Naive thymus-derived CD4-positive, alpha-beta T cell (primary cell): ENCODE measurements at regions not wholly inside any gene's neighbourhood (a gene's known extent, or its start where the extent isn't known, plus 50 kb on each side); places are given as distances from the start of the nearest gene placed in this dataset.

Experiments used
- ATAC-seq: fragments of 150-1000 bp; cut with Tn5 transposase; 2 replicates; pipeline ENCODE4 v1.10.0; 2021; ENCODE audit warnings: mild to moderate bottlenecking, moderate library complexity
- CTCF ChIA-PET: fragments of 350-600 bp; sonication (Branson Sonifier 250); formaldehyde crosslinking; loops from one replicate; lab custom pipeline; 2021; ENCODE audit warnings: antibody characterized with exemption; lab: Charles Lee
- POLR2A ChIA-PET: fragments of 350-600 bp; sonication (Branson Sonifier 250); formaldehyde crosslinking; loops from one replicate; lab custom pipeline; 2021; ENCODE audit warnings: antibody characterized with exemption, inconsistent platforms; lab: Charles Lee
- DNase-seq, 9 donors: peaks; one replicate each; pipeline versions ENCODE4 v3.0.0 to v3.0.0-alpha.2; 2020 to 2022; ENCODE audit warnings: mixed read lengths in 1 of 9
- H3K27ac ChIP-seq: one replicate; pipeline ENCODE4 v1.7.0; 2013; ENCODE audit warnings: mild to moderate bottlenecking, low read depth, low read length, moderate library complexity
- H3K27me3 ChIP-seq, 2 donors: one replicate each; pipeline ENCODE4 v1.7.0; 2013; ENCODE audit warnings: low read length in 2 of 2, mild to moderate bottlenecking in 2 of 2, moderate library complexity in 2 of 2; ENCODE audit not compliant: control insufficient read depth in 2 of 2, insufficient read depth in 2 of 2
- H3K36me3 ChIP-seq, 3 experiments: 1 replicate in 2 of 3; 2 replicates in 1 of 3; pipeline ENCODE4 v1.7.0; 2013; ENCODE audit warnings: low read length in 3 of 3, mild to moderate bottlenecking in 3 of 3, moderate library complexity in 1 of 3; ENCODE audit not compliant: insufficient read depth in 3 of 3, control insufficient read depth in 2 of 3
- H3K4me1 ChIP-seq, 2 donors: one replicate each; pipeline ENCODE4 v1.7.0; 2013; ENCODE audit warnings: low read length in 2 of 2, mild to moderate bottlenecking in 2 of 2, moderate library complexity in 1 of 2; ENCODE audit not compliant: control insufficient read depth in 2 of 2, insufficient read depth in 2 of 2
- H3K4me3 ChIP-seq: 2 replicates; pipeline ENCODE4 v1.7.0; 2013; ENCODE audit warnings: mild to moderate bottlenecking, low read length
- H3K9me3 ChIP-seq, 3 experiments: 1 replicate in 2 of 3; 2 replicates in 1 of 3; pipeline ENCODE4 v1.7.0; 2013; ENCODE audit warnings: low read length in 3 of 3; ENCODE audit not compliant: control insufficient read depth in 2 of 3
- H3K27ac Mint-ChIP-seq, 9 donors: one replicate each; pipeline ENCODE4 v1.8.0; 2020 to 2022; ENCODE audit warnings: mixed read lengths in 9 of 9, mild to moderate bottlenecking in 8 of 9, moderate library complexity in 5 of 9, inconsistent platforms in 2 of 9
- H3K27me3 Mint-ChIP-seq, 5 donors: one replicate each; pipeline ENCODE4 v1.8.0; 2021 to 2022; ENCODE audit warnings: mixed read lengths in 5 of 5, mild to moderate bottlenecking in 1 of 5
- H3K36me3 Mint-ChIP-seq, 5 donors: one replicate each; pipeline ENCODE4 v1.8.0; 2020 to 2022; ENCODE audit warnings: mixed read lengths in 5 of 5, mild to moderate bottlenecking in 3 of 5, inconsistent platforms in 1 of 5
- H3K4me1 Mint-ChIP-seq, 7 donors: one replicate each; pipeline ENCODE4 v1.8.0; 2020 to 2022; ENCODE audit warnings: mixed read lengths in 7 of 7, mild to moderate bottlenecking in 3 of 7, inconsistent platforms in 1 of 7
- H3K4me3 Mint-ChIP-seq, 10 donors: one replicate each; pipeline ENCODE4 v1.8.0; 2020 to 2022; ENCODE audit warnings: mild to moderate bottlenecking in 10 of 10, mixed read lengths in 10 of 10, moderate library complexity in 6 of 10, inconsistent platforms in 2 of 10
- H3K9me3 Mint-ChIP-seq, 11 donors: one replicate each; pipeline ENCODE4 v1.8.0; 2020 to 2022; ENCODE audit warnings: mixed read lengths in 11 of 11, mild to moderate bottlenecking in 4 of 11, inconsistent platforms in 1 of 11, moderate library complexity in 1 of 11
- intact Hi-C, 2 donors: fragments of 100-400 bp; cut with micrococcal nuclease; formaldehyde crosslinking; loops; one replicate each; pipeline ENCODE4 v1.15.1; 2023

- DNase-seq = no peak
- H3K4me1 ChIP-seq = no peaks in the 10 kb centered on the region
- no peaks in the 10 kb centered on the region for H3K27me3 ChIP-seq
- no peak overlapping the region for H3K27ac Mint-ChIP-seq
- no peak for ATAC-seq
- no peak overlapping the region for H3K4me3 Mint-ChIP-seq
- intact Hi-C loops = no loop called here
- no peaks in the 10 kb centered on the region for H3K27me3 Mint-ChIP-seq
- H3K9me3 Mint-ChIP-seq = peaks cover under 1 to 33% (median 6%) of the 10 kb centered on the region in 11 donors
- no peaks in the 10 kb centered on the region for H3K9me3 ChIP-seq
- H3K36me3 Mint-ChIP-seq = no peaks in the 10 kb centered on the region
- H3K4me1 Mint-ChIP-seq = no peaks in the 10 kb centered on the region
- no peaks in the 10 kb centered on the region for H3K36me3 ChIP-seq
- H3K27ac ChIP-seq = no peak overlapping the region
- no peak overlapping the region for H3K4me3 ChIP-seq
- POLR2A ChIA-PET = no interaction called here
- CTCF ChIA-PET = no interaction called here
Observed at GRCh38 chr10:36717118-36717517, 408.3 kb upstream of the ANKRD30A start.

GRCh38 chr10:36716291-36716690, 409.1 kb upstream of the ANKRD30A start:
- Mint-ChIP-seq H3K4me3 (no peak overlapping the region), H3K9me3 (peaks cover 0 to 28% (median 6%) of the 10 kb centered on the region in 11 donors), H3K4me1 (no peaks in the 10 kb centered on the region), H3K27me3 (no peaks in the 10 kb centered on the region), H3K36me3 (no peaks in the 10 kb centered on the region), H3K27ac (no peak overlapping the region)
- Histone ChIP-seq H3K36me3 (no peaks in the 10 kb centered on the region), H3K4me1 (no peaks in the 10 kb centered on the region), H3K9me3 (no peaks in the 10 kb centered on the region), H3K27me3 (no peaks in the 10 kb centered on the region), H3K4me3 (no peak overlapping the region), H3K27ac (no peak overlapping the region)
- intact Hi-C loops = no loop called here
- CTCF ChIA-PET = no interaction called here
- no peak for ATAC-seq
- POLR2A ChIA-PET = no interaction called here
- DNase-seq = no peak

GRCh38 chr10:36712695-36713094, 412.7 kb upstream of the ANKRD30A start:
- intact Hi-C loops = no loop called here
- no peaks in the 10 kb centered on the region for H3K36me3 Mint-ChIP-seq
- H3K4me1 ChIP-seq = no peaks in the 10 kb centered on the region
- CTCF ChIA-PET = no interaction called here
- H3K9me3 ChIP-seq = no peaks in the 10 kb centered on the region
- H3K36me3 ChIP-seq = no peaks in the 10 kb centered on the region
- no peak overlapping the region for H3K4me3 ChIP-seq
- no peaks in the 10 kb centered on the region for H3K27me3 Mint-ChIP-seq
- DNase-seq = no peak
- POLR2A ChIA-PET = no interaction called here
- H3K27ac ChIP-seq = no peak overlapping the region
- H3K4me3 Mint-ChIP-seq = no peak overlapping the region
- H3K27me3 ChIP-seq = no peaks in the 10 kb centered on the region
- H3K4me1 Mint-ChIP-seq = no peaks in the 10 kb centered on the region
- no peak overlapping the region for H3K27ac Mint-ChIP-seq
- no peak for ATAC-seq
- H3K9me3 Mint-ChIP-seq = peaks cover 0 to 22% (median 5%) of the 10 kb centered on the region in 11 donors

GRCh38 chr10:36711361-36711760, 414.0 kb upstream of the ANKRD30A start:
- ChIA-PET POLR2A (no interaction called here), CTCF (no interaction called here)
- no peak overlapping the region for H3K4me3 ChIP-seq
- no peak overlapping the region for H3K27ac Mint-ChIP-seq
- no peaks in the 10 kb centered on the region for H3K36me3 ChIP-seq
- no peaks in the 10 kb centered on the region for H3K27me3 Mint-ChIP-seq
- DNase-seq = no peak
- peaks cover 0 to 16% (median 3%) of the 10 kb centered on the region in 11 donors for H3K9me3 Mint-ChIP-seq
- H3K27me3 ChIP-seq = no peaks in the 10 kb centered on the region
- no peak overlapping the region for H3K27ac ChIP-seq
- no peaks in the 10 kb centered on the region for H3K9me3 ChIP-seq
- H3K4me3 Mint-ChIP-seq = no peak overlapping the region
- ATAC-seq = no peak
- no peaks in the 10 kb centered on the region for H3K4me1 Mint-ChIP-seq
- no peaks in the 10 kb centered on the region for H3K36me3 Mint-ChIP-seq
- H3K4me1 ChIP-seq = no peaks in the 10 kb centered on the region
- intact Hi-C loops = no loop called here

- Histone ChIP-seq H3K27me3 (no peaks in the 10 kb centered on the region), H3K4me3 (no peak overlapping the region), H3K36me3 (no peaks in the 10 kb centered on the region), H3K4me1 (no peaks in the 10 kb centered on the region), H3K9me3 (no peaks in the 10 kb centered on the region), H3K27ac (no peak overlapping the region)
- ATAC-seq (no peak), DNase-seq (no peak)
- Mint-ChIP-seq H3K27me3 (no peaks in the 10 kb centered on the region), H3K36me3 (no peaks in the 10 kb centered on the region), H3K4me3 (no peak overlapping the region), H3K4me1 (no peaks in the 10 kb centered on the region), H3K27ac (no peak overlapping the region), H3K9me3 (peaks cover 2 to 23% (median 6%) of the 10 kb centered on the region in 11 donors)
- ChIA-PET CTCF (no interaction called here), POLR2A (no interaction called here)
- intact Hi-C loops = no loop called here
Observed at GRCh38 chr10:36704124-36704523, 421.3 kb upstream of the ANKRD30A start.

- Histone ChIP-seq H3K36me3 (no peaks in the 10 kb centered on the region), H3K27ac (no peak overlapping the region), H3K27me3 (no peaks in the 10 kb centered on the region), H3K9me3 (no peaks in the 10 kb centered on the region), H3K4me3 (no peak overlapping the region), H3K4me1 (no peaks in the 10 kb centered on the region)
- POLR2A ChIA-PET = no interaction called here
- H3K4me1 Mint-ChIP-seq = no peaks in the 10 kb centered on the region
- peaks cover 2 to 23% (median 6%) of the 10 kb centered on the region in 11 donors for H3K9me3 Mint-ChIP-seq
- intact Hi-C loops = no loop called here
- H3K36me3 Mint-ChIP-seq = no peaks in the 10 kb centered on the region
- DNase-seq = no peak
- no peak overlapping the region for H3K27ac Mint-ChIP-seq
- H3K4me3 Mint-ChIP-seq = no peak overlapping the region
- CTCF ChIA-PET = no interaction called here
- no peaks in the 10 kb centered on the region for H3K27me3 Mint-ChIP-seq
- ATAC-seq = no peak
Observed at GRCh38 chr10:36703179-36703578, 422.2 kb upstream of the ANKRD30A start.

GRCh38 chr10:36700123-36700522, 425.3 kb upstream of the ANKRD30A start:
- no peak overlapping the region for H3K4me3 Mint-ChIP-seq

More at GRCh38 chr10:36700123-36700522, 425.3 kb upstream of the ANKRD30A start:
- no peak overlapping the region for H3K4me3 ChIP-seq
- no peaks in the 10 kb centered on the region for H3K9me3 ChIP-seq
- H3K27me3 Mint-ChIP-seq = no peaks in the 10 kb centered on the region
- H3K4me1 Mint-ChIP-seq = no peaks in the 10 kb centered on the region
- intact Hi-C loops = no loop called here
- ChIA-PET CTCF (no interaction called here), POLR2A (no interaction called here)
- no peaks in the 10 kb centered on the region for H3K36me3 Mint-ChIP-seq
- no peak overlapping the region for H3K27ac ChIP-seq
- H3K27ac Mint-ChIP-seq = no peak overlapping the region
- H3K36me3 ChIP-seq = no peaks in the 10 kb centered on the region
- H3K27me3 ChIP-seq = no peaks in the 10 kb centered on the region
- peaks cover 0 to 23% (median 8%) of the 10 kb centered on the region in 11 donors for H3K9me3 Mint-ChIP-seq
- no peak for ATAC-seq
- H3K4me1 ChIP-seq = no peaks in the 10 kb centered on the region
- no peak for DNase-seq
